ENCODE measurements at regions not wholly inside any gene's neighbourhood (a gene's known extent, or its start where the extent isn't known, plus 50 kb on each side); places are given as distances from the start of the nearest gene placed in this dataset.

DNA sequence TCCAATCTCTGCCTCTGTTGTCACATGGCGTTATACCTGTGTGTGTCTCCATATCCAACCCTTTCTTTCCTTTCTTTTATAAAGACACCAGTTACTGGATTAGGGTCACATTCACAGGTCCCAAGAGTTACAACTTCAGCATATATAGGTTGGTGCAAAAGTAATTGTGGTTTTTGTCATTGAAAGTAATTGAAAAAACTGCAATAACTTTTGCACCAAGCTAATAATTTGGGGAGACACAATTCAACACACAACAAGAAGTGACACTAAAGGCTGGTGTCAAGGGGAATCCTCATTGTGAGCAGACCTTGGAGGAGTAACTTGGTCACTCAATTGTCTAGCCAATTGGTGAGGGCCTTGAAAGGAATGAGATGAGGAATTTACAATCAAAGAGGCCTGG, 1366.1 kb downstream of the PCDH9 start:
- H3K9me3 ChIP-seq (replicated peaks in 1 of 3), result no peaks in the 10 kb centered on the region
- no peaks in the 10 kb centered on the region for H3K4me1 ChIP-seq (replicated peaks in 1 of 2)
- no peaks in the 10 kb centered on the region for H3K27me3 ChIP-seq
- intact Hi-C loops (cut with DNase I), result no loop called here
- TF ChIP-seq, protein P1, sequence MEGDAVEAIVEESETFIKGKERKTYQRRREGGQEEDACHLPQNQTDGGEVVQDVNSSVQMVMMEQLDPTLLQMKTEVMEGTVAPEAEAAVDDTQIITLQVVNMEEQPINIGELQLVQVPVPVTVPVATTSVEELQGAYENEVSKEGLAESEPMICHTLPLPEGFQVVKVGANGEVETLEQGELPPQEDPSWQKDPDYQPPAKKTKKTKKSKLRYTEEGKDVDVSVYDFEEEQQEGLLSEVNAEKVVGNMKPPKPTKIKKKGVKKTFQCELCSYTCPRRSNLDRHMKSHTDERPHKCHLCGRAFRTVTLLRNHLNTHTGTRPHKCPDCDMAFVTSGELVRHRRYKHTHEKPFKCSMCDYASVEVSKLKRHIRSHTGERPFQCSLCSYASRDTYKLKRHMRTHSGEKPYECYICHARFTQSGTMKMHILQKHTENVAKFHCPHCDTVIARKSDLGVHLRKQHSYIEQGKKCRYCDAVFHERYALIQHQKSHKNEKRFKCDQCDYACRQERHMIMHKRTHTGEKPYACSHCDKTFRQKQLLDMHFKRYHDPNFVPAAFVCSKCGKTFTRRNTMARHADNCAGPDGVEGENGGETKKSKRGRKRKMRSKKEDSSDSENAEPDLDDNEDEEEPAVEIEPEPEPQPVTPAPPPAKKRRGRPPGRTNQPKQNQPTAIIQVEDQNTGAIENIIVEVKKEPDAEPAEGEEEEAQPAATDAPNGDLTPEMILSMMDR (IDR thresholded peaks at IDR 0.05), result no peak
- no peak for TF ChIP-seq POLR2A (IDR thresholded peaks at IDR 0.05)
- H3K4me3 ChIP-seq, result no peak overlapping the region
- DNase-seq, result no peak
- H3K36me3 ChIP-seq (replicated peaks in 1 of 2), result no peaks in the 10 kb centered on the region
- no peak overlapping the region for H3K27ac ChIP-seq
- WGBS, 4 donors, result 90 to 98% (median 92%) methylated on average over 1 of the region's 1 CpG

DNA sequence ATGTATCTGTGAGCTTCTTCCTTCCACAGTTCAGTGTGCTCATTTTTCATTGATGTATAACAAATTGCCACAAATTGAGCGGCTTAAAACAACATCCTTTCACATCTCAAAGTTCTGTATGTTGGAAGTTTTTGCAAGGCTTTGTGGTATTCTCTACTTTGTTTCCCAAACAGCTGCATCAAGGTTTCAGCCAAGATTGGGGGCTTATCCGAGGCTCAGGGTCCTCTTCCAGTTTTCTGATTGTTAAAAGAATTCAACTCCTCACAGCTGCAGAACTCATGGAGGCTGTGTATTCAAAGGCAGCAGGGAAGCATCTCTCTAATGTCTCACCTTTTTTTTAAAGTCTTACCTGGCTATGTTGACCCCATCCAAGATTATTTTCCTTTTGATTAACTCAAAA, 1369.8 kb downstream of the PCDH9 start:
- no peak for DNase-seq
- Histone ChIP-seq H3K27me3 (no peaks in the 10 kb centered on the region), H3K36me3 (replicated peaks in 1 of 2) (no peaks in the 10 kb centered on the region), H3K27ac (no peak overlapping the region), H3K4me3 (no peak overlapping the region), H3K9me3 (replicated peaks in 1 of 3) (no peaks in the 10 kb centered on the region), H3K4me1 (replicated peaks in 1 of 2) (no peaks in the 10 kb centered on the region)
- intact Hi-C loops (cut with DNase I), result no loop called here
- TF ChIP-seq, protein P1 (IDR thresholded peaks at IDR 0.05), result no peak
- no peak for TF ChIP-seq POLR2A (IDR thresholded peaks at IDR 0.05)
- WGBS, 4 donors, result 63 to 72% (median 67%) methylated on average over 2 of the region's 2 CpGs

DNA sequence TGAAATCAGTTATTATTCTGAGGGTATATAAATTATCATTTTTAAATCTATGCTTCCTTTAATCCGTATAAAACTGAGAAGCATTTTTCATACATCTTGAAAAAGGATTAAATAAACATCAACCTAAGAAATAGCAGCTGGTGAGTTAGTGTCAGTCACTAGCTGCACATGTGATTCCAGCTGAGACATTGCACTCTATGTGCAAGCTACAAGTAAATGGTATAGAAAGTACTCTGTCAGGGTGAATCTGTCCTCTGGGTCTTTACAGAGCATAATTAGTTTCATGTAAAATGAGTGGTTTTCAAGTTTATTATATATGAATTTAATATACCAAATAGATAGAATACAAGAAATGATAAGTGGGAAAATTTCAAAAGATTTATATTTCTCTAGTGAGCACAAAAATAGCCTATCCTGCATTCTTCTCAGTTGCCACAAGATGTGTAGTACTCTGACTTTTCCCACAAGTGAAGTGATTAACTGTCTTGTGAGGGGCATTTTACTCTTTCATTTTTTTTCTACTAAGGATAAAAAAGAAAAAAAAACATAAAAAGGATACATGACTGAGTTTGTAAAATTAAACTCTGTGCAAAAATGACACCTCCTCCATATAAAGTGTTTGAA, 1372.1 kb downstream of the PCDH9 start:
- intact Hi-C loops (cut with DNase I), result no loop called here
- no peak for TF ChIP-seq POLR2A (IDR thresholded peaks at IDR 0.05)
- TF ChIP-seq, protein P1 (IDR thresholded peaks at IDR 0.05), result no peak
- H3K27me3 ChIP-seq, result no peaks in the 10 kb centered on the region
- no peaks in the 10 kb centered on the region for H3K4me1 ChIP-seq (replicated peaks in 1 of 2)
- DNase-seq, result no peak
- 70 to 80% (median 76%) methylated on average over 1 of the region's 1 CpG for WGBS, 4 donors
- no peaks in the 10 kb centered on the region for H3K36me3 ChIP-seq (replicated peaks in 1 of 2)
- no peak overlapping the region for H3K4me3 ChIP-seq
- H3K9me3 ChIP-seq (replicated peaks in 1 of 3), result no peaks in the 10 kb centered on the region
- no peak overlapping the region for H3K27ac ChIP-seq

DNA sequence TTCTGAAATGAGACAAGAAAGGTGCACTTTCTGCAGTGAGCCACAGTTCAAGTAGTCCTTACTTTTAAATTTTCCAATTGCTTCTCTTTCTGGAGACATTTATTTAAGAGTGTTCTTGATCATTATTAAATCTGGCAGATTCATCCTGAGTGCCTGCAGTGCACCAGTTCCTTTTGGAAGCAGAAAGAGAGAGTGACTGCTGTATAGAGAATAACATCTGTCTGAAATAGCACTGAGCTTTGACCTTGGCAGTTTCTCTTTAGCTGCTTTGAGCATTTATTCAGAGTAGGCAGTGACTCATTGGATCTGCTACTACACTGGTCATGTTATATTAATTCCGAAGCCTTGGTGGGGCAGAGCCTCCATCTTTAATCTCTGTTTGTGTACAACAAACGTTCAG, 1373.7 kb downstream of the PCDH9 start:
- no peak overlapping the region for H3K4me3 ChIP-seq
- H3K27ac ChIP-seq, result no peak overlapping the region
- TF ChIP-seq, protein P1 (IDR thresholded peaks at IDR 0.05), result no peak
- no peak for TF ChIP-seq POLR2A (IDR thresholded peaks at IDR 0.05)
- intact Hi-C loops (cut with DNase I), result no loop called here
- H3K27me3 ChIP-seq, result no peaks in the 10 kb centered on the region
- no peaks in the 10 kb centered on the region for H3K9me3 ChIP-seq (replicated peaks in 1 of 3)
- no peak for DNase-seq
- no peaks in the 10 kb centered on the region for H3K36me3 ChIP-seq (replicated peaks in 1 of 2)
- 30 to 42% (median 33%) methylated on average over 2 of the region's 2 CpGs for WGBS, 4 donors
- no peaks in the 10 kb centered on the region for H3K4me1 ChIP-seq (replicated peaks in 1 of 2)
